ENCODE measurements at regions not wholly inside any gene's neighbourhood (a gene's known extent, or its start where the extent isn't known, plus 50 kb on each side); places are given as distances from the start of the nearest gene placed in this dataset.

- no peak for TF ChIP-seq POLR2A (IDR thresholded peaks at IDR 0.05)
- TF ChIP-seq, protein P1, sequence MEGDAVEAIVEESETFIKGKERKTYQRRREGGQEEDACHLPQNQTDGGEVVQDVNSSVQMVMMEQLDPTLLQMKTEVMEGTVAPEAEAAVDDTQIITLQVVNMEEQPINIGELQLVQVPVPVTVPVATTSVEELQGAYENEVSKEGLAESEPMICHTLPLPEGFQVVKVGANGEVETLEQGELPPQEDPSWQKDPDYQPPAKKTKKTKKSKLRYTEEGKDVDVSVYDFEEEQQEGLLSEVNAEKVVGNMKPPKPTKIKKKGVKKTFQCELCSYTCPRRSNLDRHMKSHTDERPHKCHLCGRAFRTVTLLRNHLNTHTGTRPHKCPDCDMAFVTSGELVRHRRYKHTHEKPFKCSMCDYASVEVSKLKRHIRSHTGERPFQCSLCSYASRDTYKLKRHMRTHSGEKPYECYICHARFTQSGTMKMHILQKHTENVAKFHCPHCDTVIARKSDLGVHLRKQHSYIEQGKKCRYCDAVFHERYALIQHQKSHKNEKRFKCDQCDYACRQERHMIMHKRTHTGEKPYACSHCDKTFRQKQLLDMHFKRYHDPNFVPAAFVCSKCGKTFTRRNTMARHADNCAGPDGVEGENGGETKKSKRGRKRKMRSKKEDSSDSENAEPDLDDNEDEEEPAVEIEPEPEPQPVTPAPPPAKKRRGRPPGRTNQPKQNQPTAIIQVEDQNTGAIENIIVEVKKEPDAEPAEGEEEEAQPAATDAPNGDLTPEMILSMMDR (IDR thresholded peaks at IDR 0.05): no peak
These were observed 206.0 kb upstream of the SOX9 start for GRCh38 chr17:71914812-71915211.

Data from uterus (tissue), 2 donors.